GM19328 (cell line): ENCODE measurements at regions not wholly inside any gene's neighbourhood (a gene's known extent, or its start where the extent isn't known, plus 50 kb on each side); places are given as distances from the start of the nearest gene placed in this dataset.

Experiments used
- ATAC-seq: cut with Tn5 transposase; IDR thresholded peaks from one replicate; pipeline ENCODE4 v1.9.1; 2021; ENCODE audit warnings: mild to moderate bottlenecking, moderate library complexity; ENCODE audit not compliant: unreplicated experiment

DNA sequence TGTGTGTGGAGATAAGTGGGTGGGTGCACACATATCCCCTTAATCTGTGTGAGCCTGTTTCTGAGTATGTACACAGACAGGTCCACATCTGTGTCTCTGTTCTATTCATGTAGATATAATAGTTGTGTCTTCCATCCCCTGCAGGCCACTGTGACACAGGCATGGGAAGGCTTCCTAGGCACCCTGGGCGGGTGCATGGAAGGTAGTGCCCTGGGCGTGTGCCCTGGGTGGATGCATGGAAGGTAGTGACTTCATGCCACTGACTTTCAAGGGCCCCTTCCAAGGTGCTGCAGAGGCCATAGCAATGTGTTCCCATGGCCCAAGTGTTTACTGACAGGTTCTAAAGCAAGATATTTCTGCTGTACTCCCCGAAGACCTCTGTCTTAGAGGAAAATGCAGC is 462.5 kb upstream of the HS6ST1 start:
- no peak for ATAC-seq

DNA sequence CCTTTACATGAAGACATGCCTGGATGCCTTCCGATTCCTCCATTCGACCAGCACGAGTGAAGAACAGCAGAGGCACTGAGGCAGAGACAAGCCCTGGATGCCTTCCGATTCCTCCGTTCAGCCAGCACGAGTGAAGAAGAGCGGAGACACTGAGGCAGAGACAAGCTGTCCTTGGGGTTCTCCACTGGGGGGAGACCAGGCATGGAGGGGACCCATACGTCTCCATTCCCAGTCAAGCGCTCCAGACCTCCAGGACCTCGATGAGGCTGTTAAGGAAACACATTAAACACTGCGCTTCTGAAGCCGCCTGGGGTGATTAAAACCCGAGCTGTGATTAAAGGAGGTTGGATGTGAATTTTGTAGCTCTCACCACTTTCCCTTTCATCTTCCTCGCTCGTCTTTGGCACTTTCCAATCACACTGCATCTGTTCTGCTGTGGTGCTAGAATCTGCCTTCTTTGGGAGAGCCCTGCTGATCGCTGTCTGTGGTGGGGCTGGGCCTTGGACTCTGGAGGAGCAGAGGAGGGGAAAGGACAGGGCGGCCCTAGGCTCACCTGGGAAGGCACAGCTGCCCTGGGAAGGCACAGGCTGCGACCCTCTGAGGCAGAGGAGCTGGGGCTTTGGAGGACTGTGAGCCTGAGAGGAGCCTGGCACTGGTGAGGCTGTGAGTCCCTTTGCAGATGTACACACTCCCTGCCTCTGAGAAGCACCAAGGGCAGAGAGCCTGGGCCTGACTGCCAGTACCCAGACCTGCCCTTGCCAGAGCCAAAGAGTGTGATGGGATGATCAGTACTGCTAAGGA is 463.1 kb upstream of the HS6ST1 start:
- no peak for ATAC-seq

DNA sequence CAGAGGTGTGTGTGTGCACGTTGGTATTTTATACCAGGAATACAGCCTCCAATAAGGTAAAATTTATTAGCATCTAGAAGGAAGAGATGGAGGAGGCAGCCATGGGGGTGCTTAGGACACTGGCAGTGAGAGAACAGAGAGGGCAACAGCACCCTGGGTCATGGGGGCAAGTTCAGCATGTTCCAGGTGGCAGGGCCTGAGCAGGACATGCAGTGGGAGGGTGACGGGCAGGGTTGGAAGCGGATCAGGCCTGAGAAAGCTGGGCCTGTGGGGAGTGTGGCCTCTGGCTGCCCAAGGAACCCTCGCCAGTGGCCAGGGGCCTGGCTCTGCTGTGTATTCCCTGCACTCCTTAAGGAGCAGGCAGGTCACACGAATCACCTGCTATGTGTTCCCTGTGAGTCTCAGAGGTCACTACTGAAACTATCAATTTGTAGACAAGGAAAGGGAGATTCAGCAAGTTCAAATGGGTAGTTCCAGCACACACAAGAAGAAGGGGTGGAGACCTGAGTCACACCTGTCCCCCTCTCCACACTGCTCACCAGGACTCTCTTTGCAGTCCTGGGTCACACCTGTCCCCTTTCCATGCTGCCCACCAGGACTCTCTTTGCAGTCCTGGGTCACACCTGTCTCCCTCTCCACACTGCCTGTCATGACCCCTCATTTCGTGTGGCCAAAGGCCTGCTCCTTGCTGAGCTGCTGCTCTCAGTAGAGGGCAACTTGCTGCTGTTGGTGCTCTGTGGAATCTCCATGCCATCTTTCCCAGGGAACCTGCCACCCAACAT is 463.9 kb upstream of the HS6ST1 start:
- no peak for ATAC-seq

DNA sequence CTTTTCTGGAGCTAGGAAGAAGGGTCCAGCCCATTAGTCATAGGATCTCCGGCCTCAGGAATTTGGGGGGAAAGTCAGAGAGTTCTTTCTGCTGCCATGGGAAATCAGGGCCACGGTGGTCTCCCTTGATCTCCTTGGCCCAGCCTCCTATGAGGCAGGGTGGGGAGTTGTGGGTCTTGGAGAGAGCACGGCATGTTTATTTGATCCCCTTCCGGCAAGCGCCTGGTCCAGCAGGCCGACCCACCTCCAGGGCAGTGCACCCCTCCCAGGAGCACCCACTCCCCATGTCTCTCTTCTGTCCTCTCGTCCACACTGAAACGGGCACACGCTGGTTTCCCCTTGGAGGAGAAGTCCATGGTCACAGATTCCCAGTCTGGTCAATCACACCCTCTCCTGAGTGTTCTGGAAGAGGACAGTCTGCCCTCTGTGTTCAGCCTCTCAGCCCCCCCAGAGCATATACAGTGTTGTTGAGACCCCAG is 464.6 kb upstream of the HS6ST1 start:
- ATAC-seq, result no peak

DNA sequence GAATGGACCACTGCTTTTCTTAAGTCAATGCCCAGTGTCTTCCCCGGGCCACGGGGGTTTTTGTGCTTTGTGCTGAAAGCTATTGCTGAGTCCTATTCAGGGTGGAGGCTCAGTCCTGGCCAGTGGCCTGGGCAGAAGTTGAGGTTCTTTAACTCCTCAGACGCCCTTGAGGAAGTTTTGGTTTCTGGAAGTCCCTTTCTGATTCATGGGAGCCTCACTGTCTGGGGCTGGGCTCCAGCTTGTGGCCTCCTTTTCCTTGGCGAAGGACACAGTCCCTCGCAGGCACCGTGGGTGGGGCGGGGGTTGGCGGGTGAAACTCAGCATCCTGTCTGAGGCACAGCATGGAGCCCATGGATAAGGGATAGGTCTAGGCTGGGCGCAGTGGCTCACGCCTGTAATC is 465.2 kb upstream of the HS6ST1 start:
- no peak for ATAC-seq

DNA sequence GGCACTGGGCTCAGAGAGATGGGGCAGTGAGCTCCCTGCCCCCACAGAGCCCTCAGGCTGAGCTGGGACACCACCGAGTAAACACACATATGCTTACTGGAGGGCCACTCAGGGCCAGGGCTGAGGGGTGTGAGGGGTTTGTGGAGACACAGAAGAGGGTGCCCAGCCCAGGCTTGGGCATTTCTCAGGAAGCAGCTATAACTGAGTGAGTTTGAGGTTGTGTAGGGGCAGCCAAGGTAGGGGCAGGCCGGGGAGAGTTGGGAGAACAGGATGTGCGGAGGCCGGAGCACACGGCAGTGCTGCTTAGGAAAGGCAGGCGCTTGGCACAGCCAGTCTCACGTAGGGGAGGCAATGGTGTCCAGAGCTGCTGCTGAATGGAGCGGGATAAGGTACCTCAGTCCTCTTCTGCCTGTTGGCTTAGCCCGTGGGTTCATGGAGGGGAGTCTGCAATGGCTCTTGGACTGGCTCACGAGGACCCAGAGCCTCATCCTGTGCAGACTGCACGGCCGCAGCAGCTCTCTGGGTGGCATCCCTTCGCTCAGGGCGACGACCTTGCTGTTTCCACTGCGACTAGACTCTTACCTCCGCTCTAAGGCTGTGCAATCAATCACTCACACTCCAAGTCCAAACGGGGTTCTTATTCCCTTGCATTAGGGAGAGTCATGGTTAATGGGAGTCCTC is 466.1 kb upstream of the HS6ST1 start:
- ATAC-seq, result no peak

DNA sequence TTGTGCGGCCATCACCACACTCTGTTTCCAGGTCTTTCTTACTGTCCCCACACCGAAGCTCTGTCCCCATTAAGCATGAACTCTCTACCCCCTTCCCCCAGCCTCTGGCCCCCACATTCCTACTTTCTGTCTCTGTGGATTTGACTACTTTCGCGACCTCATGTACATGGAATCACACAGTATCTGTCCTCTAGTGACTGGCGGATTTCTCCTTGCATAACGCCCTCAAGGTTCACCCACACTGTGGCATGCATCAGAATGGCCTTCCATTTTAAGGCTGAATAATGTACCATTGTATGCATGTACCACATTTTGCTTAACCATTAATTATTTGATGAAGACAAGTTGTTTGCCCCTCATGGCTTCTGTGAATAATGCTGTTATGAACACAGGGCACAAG is 467.6 kb upstream of the HS6ST1 start:
- no peak for ATAC-seq

DNA sequence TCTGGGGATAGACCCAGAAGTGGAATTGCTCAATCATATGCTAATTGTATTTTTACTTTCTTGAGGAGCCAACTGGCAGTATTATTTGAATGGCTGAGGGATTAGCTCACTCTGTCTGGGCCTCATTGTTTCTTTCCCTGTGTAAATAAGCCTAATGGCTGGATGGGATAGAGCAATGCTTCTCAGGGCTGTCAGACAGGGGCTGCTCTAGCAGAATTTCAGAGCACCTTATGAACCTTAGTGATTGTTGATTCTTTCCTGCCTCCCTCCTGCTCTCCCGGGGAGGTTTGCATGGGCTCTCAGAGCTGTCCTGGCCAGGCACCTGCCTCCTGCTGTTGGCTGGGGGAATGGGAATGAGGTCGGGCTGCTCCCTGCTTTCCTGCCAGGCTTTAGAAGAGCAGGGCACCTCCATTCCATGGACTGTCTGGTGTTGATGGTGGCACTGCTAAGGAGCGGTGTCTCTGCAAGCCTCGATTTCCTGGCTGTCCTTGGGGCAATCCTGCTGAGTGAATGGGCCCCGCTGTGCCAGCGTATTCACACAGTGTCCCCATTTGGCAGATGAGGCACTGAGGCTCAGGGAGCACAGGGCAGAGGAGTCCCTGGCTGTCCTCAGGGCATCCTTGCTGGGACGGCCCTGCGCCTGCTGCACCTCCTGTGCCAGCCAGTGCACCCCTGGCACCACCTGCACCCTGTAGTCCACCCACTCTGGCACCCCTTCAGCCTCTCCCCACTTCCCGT is 468.2 kb upstream of the HS6ST1 start:
- ATAC-seq, result no peak

DNA sequence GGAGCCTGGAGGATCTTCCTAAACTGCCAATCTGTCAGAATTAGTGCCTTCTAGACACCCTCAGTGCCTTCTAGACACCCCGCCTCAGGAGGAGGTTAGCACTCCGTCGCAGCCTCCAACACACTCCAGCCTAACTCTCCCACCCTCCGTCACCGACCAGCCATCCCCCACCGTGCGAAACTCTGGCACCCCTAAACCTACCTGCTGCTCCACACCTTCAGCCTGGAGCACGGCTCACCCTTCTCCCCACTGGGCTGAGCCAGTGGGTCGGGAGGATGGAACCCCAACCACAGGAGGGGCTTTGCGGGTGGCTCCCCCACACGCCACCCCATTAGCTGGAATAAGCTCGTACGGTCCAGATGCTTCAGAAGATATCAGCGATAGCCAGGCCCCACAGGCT is 468.9 kb upstream of the HS6ST1 start:
- no peak for ATAC-seq

DNA sequence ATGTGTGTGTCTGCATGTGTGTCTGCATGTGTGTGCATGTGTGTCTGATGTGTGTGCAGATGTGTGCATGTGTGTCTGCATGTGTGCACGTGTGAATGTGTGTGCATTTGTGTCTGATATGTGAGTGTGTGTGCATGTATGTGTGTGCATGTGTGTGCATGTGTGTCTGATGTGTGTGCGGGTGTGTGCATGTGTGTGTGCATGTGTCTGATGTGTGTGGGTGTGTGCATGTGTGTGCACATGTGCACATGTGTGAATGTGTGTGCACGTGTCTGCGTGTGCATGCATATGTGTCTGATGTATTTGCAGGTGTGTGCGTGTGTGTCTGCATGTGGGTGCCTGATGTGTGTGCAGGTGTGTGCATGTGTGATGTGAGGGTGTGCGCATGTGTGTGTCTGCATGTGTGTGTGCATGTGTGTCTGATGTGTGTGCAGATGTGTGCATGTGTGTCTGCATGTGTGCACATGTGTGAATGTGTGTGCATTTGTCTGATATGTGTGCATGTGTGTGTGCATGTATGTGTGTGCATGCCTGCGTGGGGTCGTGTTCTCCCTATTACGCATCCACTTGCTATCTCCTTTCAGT is 470.1 kb upstream of the HS6ST1 start:
- ATAC-seq, result no peak

DNA sequence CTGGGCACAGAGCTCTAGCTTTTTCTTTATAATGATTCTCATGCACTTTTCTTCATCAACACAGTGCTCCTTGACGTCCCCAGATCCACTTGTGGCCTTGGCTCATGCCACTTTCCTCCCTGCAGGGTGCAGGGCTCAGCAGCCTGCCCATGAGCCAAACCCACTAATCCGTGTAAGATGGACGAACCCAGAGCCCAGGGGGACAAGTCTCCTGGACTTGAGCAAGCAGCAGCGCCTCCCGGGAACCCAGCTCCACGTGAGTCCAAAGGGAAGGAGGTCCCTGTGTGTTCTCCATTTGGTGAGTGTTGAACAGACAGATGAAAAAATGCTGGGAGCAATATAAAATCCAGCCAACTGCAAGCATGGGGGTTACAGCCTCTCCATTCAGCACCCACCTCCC is 470.6 kb upstream of the HS6ST1 start:
- no peak for ATAC-seq

DNA sequence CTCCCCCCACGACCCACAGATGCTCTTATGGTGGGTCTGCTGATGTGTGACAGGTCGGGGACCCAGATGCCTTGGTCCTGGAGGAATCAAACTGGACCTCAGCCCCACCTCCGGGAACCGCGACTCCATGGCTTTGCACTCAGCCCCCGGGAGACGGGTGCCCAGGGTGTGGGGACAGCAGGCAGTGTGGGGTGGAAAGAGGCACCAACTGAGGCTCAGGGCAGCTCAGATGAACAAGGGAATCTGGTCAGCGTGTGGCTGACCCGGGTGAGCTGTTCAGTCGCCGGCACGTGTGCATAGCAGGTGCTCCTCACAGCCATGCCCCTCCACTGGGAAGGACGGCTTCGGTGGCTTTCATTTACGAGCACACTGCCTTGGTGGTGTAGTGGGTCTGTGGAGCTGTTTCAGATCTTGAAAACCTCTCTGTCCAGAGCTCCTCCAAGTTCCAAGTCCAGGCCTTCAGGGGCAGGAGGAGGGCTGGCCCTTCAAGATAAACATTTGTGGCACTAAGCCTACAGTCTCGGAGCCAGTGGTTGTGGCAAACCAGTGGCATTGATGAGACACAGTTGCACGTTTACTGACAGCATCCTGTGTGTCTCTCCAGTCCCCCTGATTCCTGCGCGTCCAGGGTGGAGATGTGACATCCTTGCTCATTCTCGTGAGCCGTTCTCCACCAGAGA is 471.2 kb upstream of the HS6ST1 start:
- ATAC-seq, result no peak

DNA sequence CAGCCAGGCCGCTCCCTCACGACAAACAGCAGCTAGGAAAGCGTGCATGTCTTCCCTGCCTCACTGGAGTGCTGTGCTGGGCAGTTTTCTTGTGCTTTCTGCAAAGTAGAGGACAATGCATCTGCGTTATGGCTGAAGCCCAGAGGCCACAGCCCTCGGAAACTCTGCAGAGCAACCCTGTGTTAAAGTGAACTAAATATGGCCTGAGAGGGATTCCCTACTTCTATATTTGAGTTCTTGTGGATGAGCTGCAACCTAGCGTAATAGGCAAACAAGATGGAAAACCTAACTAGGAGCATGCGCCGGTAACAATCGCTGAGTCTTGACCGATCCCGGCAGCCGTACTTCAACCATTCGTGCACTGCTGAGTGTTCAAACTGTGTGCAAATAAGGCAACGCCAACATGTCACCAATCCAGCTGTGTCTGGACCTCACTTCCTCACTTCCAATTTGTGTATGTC is 471.9 kb upstream of the HS6ST1 start:
- ATAC-seq, result no peak

DNA sequence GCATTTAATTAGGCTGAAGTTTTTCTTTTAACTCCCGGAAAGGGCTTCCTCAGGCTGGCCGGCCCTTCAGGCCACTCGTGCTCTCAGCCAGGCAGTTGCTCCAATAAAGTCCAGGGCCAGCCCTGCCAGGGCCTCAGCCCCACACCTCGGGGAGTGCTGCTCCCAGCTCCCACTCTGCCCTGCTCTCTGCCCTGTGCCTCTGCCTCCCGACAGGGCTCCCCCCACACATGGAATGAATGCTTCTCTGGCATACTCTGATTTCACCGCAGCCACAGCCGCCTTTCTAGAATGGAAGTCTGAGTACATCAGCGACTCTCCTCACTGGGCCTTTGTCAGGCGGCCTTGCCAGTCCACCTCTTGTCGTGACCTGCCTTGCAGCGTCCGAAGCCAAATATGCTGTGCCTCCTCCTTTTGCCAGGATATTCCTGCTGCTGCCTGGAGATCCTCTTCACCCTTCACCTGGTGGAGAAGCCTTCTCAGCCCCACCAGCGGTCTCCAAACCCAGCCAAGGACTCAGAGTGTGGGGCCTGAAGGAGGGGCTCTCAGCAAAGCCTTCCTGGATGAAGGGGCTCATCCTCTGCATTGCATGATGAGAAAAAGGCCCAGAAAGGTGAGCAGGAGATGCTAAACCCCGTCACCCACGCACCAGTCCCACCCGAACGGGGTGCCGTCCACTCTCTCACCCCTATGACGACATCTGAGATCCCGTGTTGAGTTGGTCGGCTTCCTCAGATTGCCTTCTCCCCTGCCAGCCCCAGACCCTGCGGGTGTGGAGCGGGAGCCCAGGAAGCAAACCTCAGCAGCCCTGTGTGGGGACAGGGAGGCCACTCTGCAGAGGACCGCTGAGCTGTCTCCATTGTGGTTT is 472.7 kb upstream of the HS6ST1 start:
- no peak for ATAC-seq

DNA sequence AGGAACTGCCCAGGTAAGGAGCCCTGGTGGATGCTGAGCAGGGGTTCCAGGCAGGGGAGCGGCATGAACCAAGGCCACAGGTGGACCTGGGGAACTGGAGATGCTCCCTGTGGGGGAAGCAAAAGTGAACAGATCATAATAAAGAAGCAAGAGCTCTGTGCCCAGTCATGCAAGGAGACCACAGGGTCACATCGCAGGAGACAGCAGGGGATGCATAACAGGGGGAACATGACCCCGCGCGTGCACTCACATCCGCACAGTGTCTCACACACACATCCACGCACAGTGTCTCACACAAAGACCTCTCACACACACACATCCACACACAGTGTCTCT is 473.3 kb upstream of the HS6ST1 start:
- ATAC-seq, result no peak

DNA sequence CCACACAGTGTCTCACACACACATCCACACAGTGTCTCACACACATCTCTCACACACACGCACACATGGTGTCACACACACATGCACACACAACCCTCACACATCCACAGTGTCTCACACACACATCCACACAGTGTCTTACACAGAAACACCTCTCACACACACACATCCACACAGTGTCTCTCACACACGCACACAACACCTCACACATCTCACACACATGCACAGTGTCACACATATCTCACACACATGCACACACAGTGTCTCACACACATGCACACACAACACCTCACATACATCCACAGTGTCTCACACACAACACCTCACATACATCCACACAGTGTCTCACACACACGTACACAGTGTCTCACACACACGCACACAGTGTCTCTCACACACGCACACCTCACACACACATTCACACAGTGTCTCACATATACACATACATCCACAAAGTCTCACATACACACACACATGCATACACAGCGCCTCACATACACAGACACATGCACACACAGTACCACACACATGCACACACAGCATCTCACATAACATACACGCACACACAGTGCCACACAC is 473.9 kb upstream of the HS6ST1 start:
- ATAC-seq, result no peak

DNA sequence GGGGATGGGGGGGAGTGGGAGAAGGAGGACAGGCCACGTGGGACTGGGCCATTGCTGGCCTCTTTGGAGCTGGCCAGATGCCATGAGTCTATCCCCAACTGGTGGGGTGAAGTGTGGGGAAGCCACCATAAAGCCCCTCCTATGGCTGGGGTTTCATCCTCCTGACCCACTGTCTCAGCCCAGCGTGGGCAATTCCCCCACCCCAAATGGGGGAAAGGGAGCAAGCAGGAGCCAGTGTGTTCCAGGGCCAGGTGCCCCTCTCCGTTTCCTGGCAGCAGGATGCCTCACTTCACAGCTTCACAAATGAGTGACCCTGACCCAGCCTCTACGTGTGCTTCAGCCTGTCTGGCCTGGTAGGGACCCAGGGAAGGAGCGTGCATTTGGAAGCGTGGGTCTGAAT is 474.7 kb upstream of the HS6ST1 start:
- ATAC-seq, result no peak

DNA sequence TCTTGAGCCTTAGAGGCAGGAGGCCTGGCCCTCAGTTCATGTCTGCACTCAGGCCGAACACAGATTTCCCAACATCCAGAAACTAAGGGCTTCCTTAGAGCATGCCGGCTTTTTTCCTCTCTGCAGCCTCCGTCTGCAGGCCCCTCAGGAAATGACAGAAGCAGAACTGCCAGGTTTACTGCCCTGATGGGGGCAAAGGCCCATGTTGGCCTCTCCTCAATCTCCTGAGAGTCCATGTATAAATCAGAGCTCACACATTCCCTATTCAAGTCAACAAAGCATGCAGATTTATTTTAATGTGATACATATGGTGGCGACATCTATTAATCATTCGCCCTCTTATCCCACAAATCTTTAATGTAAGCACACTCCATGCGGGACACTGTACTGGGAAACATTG is 475.6 kb upstream of the HS6ST1 start:
- ATAC-seq, result no peak

DNA sequence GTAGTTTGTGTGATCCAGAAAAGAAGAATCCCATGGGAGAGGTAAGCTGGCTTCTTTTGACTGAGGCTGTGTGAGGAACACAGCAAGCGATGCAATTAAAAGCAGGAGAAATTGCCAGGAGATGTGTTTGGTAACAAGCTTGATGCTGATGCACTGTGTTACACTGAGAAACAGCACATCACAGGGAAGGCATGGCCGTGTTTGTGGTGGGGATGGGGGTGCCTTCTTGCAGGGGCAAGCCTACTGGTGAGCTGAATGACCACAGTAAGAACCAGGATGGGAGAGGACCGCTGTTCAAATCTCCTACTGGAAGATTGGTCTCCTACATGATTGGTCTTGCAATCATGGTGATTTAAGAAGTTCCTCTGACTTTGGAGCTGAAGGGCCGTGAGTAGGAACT is 477.7 kb upstream of the HS6ST1 start:
- no peak for ATAC-seq
